Middle frontal gyrus (tissue), 1 donor: ENCODE measurements at regions not wholly inside any gene's neighbourhood (a gene's known extent, or its start where the extent isn't known, plus 50 kb on each side); places are given as distances from the start of the nearest gene placed in this dataset.
"Not testable (repeated sequence)": the region's sequence is repeated elsewhere in the genome, so short reads cannot be mapped to it uniquely, and the experiment has no call there.

Experiments used
- DNase-seq: peaks from one replicate; pipeline ENCODE4 v3.0.0-alpha.2; 2015; ENCODE audit warnings: low spot score; ENCODE audit errors: extremely low spot score

- no peak for DNase-seq
Measured at GRCh38 chr4:160570271-160570670, 1467.4 kb downstream of the RAPGEF2 start.

DNA sequence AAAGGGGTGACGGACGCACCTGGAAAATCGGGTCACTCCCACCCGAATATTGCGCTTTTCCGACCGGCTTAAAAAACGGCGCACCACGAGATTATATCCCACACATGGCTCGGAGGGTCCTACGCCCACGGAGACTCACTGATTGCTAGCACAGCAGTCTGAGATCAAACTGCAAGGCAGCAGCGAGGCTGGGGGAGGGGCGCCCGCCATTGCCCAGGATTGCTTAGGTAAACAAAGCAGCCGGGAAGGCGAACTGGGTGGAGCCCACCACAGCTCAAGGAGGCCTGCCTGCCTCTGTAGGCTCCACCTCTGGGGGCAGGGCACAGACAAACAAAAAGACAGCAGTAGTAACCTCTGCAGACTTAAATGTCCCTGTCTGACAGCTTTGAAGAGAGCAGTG lies 1471.4 kb downstream of the RAPGEF2 start:
- not testable (repeated sequence) for DNase-seq

GRCh38 chr4:160580581-160580980 lies 1477.7 kb downstream of the RAPGEF2 start:
- no peak for DNase-seq

DNA sequence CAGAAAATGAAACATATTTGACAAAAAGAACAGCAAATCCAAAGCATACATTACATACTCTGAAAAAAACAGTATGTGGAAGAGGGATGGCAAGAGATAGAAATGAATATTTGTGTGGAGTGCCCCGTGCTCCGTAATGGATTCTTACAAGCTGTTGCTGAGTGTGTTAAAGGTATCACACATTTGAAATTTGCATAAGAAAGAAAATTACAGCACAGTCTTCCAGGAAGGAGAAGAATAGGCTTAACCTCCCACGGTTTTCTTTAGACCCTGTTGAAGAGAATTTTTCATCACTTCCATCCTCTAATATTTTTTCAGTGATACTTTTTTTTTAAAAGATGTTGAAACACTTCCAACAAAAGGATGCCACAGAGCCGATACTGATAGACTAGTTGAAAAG lies 1489.4 kb downstream of the RAPGEF2 start:
- DNase-seq, result no peak

- DNase-seq, result no peak
Measured at GRCh38 chr4:160595646-160596045, 1492.8 kb downstream of the RAPGEF2 start.

- no peak for DNase-seq
Measured at GRCh38 chr4:160604541-160604940, 1501.7 kb downstream of the RAPGEF2 start.

DNA sequence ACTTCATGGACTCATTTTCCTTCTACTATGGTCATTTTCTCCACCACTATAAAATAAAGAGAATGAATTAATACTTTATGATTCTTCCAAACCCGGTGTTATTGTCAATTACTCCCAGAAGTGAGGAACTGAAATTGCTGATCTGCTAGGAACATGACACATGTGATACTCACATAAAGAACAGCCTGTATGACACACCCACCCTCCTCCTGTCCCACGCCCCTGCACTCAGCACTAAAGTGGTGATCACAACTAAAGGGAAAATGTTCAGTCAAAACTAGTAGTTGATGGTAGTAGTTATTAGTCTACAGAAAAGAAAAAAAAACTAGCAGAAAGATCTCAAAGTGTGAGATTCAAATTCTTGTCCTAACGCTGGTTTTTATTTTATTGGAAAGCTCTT lies 1508.3 kb downstream of the RAPGEF2 start:
- no peak for DNase-seq

GRCh38 chr4:160631044-160631443 lies 1528.2 kb downstream of the RAPGEF2 start:
- DNase-seq, result no peak

DNA sequence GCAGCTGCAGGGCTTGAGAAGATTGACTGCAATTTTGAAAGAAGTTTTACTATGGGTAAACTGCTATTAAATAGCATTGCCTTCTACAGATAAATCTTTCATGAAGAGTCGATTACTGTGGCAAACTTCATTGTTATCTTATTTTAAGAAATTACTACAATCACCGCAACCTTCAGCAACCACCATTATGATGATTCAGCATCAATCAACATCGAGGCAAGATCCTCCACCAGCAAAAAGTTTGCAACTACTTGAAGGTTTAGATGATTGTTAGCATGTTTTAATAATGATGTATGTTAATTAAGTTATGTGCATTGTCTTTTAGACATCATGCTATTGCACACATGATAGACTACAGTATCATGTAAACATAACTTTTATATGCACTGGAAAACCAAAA lies 1511.0 kb downstream of the FSTL5 start:
- DNase-seq, result no peak

GRCh38 chr4:160675550-160675949 lies 1488.2 kb downstream of the FSTL5 start:
- DNase-seq, result no peak

GRCh38 chr4:160685729-160686128 lies 1478.1 kb downstream of the FSTL5 start:
- no peak for DNase-seq

- no peak for DNase-seq
Measured at GRCh38 chr4:160701671-160702070, 1462.1 kb downstream of the FSTL5 start.

DNA sequence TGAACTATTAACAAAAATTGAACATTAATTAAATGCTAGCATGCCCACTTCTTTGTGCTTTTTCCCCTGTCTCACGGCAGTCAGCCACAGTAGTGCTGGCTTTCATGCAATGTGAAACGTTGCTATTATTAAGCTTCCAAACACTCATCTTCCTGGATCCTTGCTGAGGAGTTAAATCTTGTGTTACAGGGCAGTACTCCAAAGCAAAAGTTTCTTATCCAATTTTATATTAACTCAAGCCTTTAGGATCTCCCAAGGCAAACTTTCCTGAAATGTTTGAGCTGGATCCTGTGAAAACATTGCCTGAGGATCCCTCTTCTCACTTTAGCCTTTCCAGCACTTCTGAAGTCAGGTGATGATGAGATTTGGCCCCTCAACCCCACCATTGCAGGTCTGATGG lies 1454.8 kb downstream of the FSTL5 start:
- no peak for DNase-seq

DNA sequence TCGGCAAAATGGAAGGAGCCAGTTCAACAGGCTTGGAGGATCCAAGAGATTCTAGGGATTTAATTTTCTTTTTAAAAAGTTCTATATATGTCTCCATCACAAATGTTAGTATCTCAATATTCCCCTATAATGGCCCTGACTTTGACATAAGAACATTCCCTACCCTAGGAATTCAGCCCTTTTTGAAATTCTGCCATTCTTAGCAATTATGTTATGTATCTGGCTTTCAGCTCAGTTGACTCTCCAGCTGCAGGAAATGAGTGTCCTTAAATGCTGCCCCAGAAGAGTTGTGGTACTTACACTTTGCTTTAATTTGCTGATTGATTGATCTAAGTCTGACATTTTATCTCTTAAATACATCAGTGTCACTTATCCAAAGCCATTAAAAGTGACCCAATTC lies 1454.3 kb downstream of the FSTL5 start:
- no peak for DNase-seq

- DNase-seq, result no peak
Measured at GRCh38 chr4:160716551-160716950, 1447.2 kb downstream of the FSTL5 start.

GRCh38 chr4:160717848-160718247 lies 1446.0 kb downstream of the FSTL5 start:
- DNase-seq, result no peak

DNA sequence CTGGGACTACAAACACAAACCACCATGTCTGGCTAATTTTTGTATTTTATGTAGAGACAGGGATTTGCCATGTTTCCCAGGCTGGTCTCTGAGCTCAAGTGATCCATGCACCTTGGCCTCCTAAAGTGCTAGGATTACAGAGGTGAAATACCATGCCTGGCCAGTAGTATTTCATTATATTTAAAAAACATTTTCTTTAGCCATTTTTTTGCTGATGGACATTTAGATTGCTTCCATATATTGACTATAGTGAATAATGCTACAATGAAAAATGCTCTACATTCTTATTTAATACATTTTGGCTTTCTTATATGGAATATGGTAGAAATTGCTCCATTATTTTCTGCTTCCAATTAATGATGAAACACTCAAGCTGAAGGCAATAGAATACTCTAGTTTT lies 1439.7 kb downstream of the FSTL5 start:
- no peak for DNase-seq

- no peak for DNase-seq
Measured at GRCh38 chr4:160745126-160745525, 1418.7 kb downstream of the FSTL5 start.

DNA sequence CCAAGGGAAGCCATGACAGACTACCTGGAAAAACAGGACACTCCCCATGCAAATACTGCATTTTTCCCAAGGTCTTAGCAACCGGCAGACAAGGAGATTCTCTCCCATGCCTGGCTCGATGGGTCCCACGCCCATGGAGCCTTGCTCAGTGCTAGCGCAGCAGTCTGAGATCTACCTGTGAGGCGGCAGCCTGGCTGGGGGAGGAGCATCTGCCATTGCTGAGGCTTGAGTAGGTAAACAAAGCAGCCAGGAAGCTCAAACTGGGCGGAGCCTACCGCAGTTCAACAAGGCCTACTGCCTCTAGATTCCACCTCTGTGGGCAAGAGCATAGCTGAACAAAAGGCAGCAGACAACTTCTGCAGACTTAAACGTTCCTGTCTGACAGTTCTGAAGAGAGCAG lies 1417.2 kb downstream of the FSTL5 start:
- DNase-seq, result not testable (repeated sequence)

- DNase-seq, result no peak
Measured at GRCh38 chr4:160772668-160773067, 1391.1 kb downstream of the FSTL5 start.

GRCh38 chr4:160795216-160795615 lies 1368.6 kb downstream of the FSTL5 start:
- DNase-seq, result no peak

- DNase-seq, result no peak
Measured at GRCh38 chr4:160808174-160808573, 1355.6 kb downstream of the FSTL5 start.

DNA sequence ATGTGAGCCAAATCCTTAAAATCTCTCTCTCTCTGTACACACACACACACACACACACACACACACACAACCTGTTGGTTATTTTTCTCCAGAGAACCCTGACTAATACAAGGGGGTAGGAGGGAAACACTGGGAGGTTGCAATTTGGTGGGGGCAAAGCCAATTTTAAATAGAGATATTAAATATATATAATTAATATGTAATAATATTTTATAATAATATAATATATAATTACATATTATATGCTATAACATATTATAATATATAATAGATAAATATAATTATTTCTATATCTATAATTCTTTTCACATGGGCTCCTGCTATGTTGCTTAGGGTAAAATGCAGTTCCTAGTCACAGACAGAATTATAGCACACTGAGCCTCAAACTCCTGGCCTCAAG lies 1354.2 kb downstream of the FSTL5 start:
- DNase-seq, result no peak

DNA sequence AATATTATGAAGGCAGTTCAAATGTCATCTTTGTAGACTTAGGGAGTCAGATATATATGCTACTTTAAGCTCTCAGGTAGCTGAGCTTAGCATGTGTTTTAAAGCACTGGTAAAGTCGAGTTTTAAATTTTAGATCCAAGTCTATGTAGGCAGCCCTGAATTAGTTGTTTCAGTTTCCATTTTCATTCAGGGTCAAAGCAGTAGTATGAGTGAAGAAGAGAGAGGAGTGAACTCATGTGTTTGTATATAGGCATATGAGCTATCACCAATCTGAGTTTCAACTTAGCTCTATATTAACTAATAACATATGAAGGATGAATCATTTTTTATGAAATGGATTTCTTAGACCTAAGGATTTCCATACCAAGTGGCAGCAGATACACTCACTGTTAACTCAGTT lies 1353.4 kb downstream of the FSTL5 start:
- DNase-seq, result no peak
